HFF-Myc (cell line): ENCODE measurements at regions not wholly inside any gene's neighbourhood (a gene's known extent, or its start where the extent isn't known, plus 50 kb on each side); places are given as distances from the start of the nearest gene placed in this dataset.

Source experiments
- DNase-seq: peaks from one replicate; pipeline ENCODE4 v3.0.0-alpha.2; 2011; ENCODE audit warnings: low read depth; ENCODE audit errors: extremely low read depth
- H3K4me3 ChIP-seq: replicated peaks from 2 replicates; pipeline ENCODE4 v1.5.1; 2011; ENCODE audit warnings: low read depth, mild to moderate bottlenecking, control low read depth, low read length
- CTCF ChIP-seq: IDR thresholded peaks from 2 replicates; pipeline ENCODE4 v1.5.1; 2012; ENCODE audit warnings: mild to moderate bottlenecking, low read depth, low read length, control low read depth; ENCODE audit errors: missing control alignments

GRCh38 chr13:53338760-53339159 lies 310.1 kb downstream of the OLFM4 start:
- H3K4me3 ChIP-seq: no peak overlapping the region
- DNase-seq: no peak
- TF ChIP-seq CTCF: no peak

- no peak overlapping the region for H3K4me3 ChIP-seq
- no peak for TF ChIP-seq CTCF
Observed at GRCh38 chr13:53340505-53341143, 312.0 kb downstream of the OLFM4 start.

GRCh38 chr13:53341144-53341510 lies 312.5 kb downstream of the OLFM4 start:
- TF ChIP-seq CTCF: no peak
- DNase-seq: no peak
- H3K4me3 ChIP-seq: no peak overlapping the region

More at GRCh38 chr13:53340505-53341143, 312.0 kb downstream of the OLFM4 start:
- DNase-seq: no peak

- no peak for TF ChIP-seq CTCF
- DNase-seq: no peak
- H3K4me3 ChIP-seq: no peak overlapping the region
Observed at GRCh38 chr13:53342623-53343360, 314.2 kb downstream of the OLFM4 start.

- no peak overlapping the region for H3K4me3 ChIP-seq
- DNase-seq: no peak
- TF ChIP-seq CTCF: no peak
Observed at GRCh38 chr13:53343361-53343744, 314.7 kb downstream of the OLFM4 start.

- no peak overlapping the region for H3K4me3 ChIP-seq
- TF ChIP-seq CTCF: no peak
- no peak for DNase-seq
Observed at GRCh38 chr13:53351021-53351420, 322.4 kb downstream of the OLFM4 start.
